ENCODE measurements at regions not wholly inside any gene's neighbourhood (a gene's known extent, or its start where the extent isn't known, plus 50 kb on each side); places are given as distances from the start of the nearest gene placed in this dataset.

DNA sequence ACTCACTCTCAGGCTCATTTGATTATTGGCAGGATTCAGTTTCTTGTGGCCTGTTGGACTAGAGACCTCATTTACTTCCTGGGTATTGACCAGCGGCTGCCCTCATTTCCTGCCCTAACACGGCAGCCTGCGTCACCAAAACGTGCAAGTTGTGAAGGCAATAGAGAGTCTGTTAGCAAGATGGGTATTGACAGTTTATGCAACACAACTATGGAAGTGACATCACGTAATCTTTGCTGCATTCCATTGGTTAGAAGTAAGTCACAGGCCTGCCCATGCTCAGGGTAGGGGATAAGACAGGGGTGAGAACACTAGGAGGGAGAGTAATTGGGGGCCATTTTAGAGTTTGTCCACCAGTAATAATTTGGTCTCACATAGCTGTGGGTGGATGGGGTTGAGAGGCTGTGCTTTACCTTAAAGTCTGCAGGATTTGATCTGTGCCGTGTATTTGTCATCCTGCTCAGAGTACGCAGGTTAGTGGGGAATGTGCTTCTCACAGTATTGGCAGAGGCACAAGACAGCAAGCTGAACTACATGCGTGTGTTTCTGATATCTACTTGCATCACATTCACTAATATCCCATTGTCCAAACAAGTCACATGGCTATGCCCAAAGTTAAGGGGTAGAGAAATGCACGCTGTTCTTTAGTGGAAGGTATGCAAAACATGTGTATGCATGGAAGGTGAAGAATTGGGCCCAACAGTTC lies 83.3 kb downstream of the EDEM1 start:
- no peaks in the 10 kb centered on the region for H3K9me3 ChIP-seq (ENCODE audit: control insufficient read depth, insufficient read depth, low read length)
- H3K9ac ChIP-seq (ENCODE audit: low read depth, low read length): no peak overlapping the region
- H3K4me3 ChIP-seq (ENCODE audit: low read depth, low read length): no peak overlapping the region
- no peaks in the 10 kb centered on the region for H3K36me3 ChIP-seq (ENCODE audit: control insufficient read depth, insufficient read depth, low read length)
- H3K27me3 ChIP-seq (ENCODE audit: control insufficient read depth, insufficient read depth, low read length): no peaks in the 10 kb centered on the region
- H3K4me1 ChIP-seq (ENCODE audit: control insufficient read depth, insufficient read depth, low read length): no peaks in the 10 kb centered on the region

DNA sequence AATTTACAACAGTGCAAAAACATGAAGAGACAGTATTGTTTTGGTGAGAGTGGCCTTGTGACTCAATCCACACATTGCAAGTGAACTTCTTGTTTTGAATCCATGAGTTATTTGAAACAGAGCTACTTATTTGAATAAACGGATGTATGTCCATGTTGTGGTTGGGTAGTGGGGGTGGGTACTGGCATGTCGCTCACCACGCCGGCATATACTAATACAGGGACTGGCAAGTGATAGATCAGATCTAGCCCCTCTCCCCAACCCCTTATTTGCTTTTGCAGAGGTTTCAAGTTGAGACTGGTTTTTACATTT lies 83.8 kb downstream of the EDEM1 start:
- Histone ChIP-seq H3K9me3 (ENCODE audit: control insufficient read depth, insufficient read depth, low read length) (no peaks in the 10 kb centered on the region), H3K27me3 (ENCODE audit: control insufficient read depth, insufficient read depth, low read length) (no peaks in the 10 kb centered on the region), H3K36me3 (ENCODE audit: control insufficient read depth, insufficient read depth, low read length) (no peaks in the 10 kb centered on the region), H3K4me1 (ENCODE audit: control insufficient read depth, insufficient read depth, low read length) (no peaks in the 10 kb centered on the region), H3K9ac (ENCODE audit: low read depth, low read length) (no peak overlapping the region), H3K4me3 (ENCODE audit: low read depth, low read length) (no peak overlapping the region)

DNA sequence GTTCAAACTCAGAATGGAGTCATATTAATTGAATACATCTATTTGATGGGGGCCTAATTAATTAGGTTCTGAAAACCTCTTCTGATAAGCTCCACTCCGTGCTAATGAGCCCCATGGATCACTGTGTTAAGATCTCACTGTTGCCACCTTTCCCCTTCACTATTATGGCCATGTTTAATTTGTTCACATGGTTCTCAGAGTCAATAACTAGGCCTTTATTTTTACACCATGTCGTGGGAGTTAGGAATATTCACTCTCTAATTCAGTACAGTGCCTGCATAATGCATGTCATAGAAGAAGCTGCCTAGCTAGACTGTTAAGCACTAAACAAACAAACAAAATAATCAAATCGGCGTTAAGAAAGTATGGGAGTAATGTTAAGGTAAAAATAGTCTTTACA lies 84.9 kb downstream of the EDEM1 start:
- Histone ChIP-seq H3K4me3 (ENCODE audit: low read depth, low read length) (no peak overlapping the region), H3K9me3 (ENCODE audit: control insufficient read depth, insufficient read depth, low read length) (no peaks in the 10 kb centered on the region), H3K4me1 (ENCODE audit: control insufficient read depth, insufficient read depth, low read length) (no peaks in the 10 kb centered on the region), H3K27me3 (ENCODE audit: control insufficient read depth, insufficient read depth, low read length) (no peaks in the 10 kb centered on the region), H3K9ac (ENCODE audit: low read depth, low read length) (no peak overlapping the region), H3K36me3 (ENCODE audit: control insufficient read depth, insufficient read depth, low read length) (no peaks in the 10 kb centered on the region)

DNA sequence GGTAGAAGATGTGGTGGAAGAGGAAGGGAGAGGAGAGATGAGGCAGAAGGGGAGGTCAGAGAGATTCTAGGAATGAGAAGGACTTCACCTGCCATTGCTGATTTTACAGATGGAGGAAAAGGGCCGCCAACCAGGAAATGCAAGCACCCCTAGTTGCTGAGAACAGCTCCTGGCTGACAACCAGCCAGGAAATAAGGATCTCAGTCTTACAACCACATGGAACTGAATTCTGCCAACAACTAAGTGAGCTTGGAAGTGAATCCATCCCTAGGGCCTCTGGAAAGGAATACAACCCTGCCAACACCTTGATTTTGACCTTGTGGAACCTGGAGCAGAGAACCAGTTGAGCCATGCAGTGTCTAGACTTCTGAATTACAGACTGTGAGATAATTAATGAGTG lies 86.6 kb downstream of the EDEM1 start:
- Histone ChIP-seq H3K9me3 (ENCODE audit: control insufficient read depth, insufficient read depth, low read length) (no peaks in the 10 kb centered on the region), H3K4me1 (ENCODE audit: control insufficient read depth, insufficient read depth, low read length) (no peaks in the 10 kb centered on the region), H3K27me3 (ENCODE audit: control insufficient read depth, insufficient read depth, low read length) (no peaks in the 10 kb centered on the region), H3K36me3 (ENCODE audit: control insufficient read depth, insufficient read depth, low read length) (no peaks in the 10 kb centered on the region), H3K9ac (ENCODE audit: low read depth, low read length) (no peak overlapping the region), H3K4me3 (ENCODE audit: low read depth, low read length) (no peak overlapping the region)

DNA sequence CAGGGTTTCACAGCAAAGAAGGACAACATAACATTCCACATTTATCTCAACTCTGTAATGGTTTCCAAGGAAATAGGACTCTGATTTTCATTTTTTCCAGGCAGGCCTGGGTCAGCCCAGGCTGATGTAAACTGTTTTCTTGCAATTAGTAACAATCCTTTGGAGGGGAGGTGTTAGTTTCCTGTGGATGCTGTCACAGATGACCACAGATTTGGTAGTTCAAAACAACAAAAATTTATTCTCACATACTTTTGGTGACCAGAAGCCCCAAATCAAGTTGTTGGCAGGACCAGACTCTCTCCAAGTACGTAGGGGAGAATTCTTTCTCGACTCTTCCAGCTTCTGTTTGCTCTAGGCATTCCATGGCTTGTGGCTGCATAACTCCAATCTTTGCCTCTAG lies 88.0 kb downstream of the EDEM1 start:
- Histone ChIP-seq H3K36me3 (ENCODE audit: control insufficient read depth, insufficient read depth, low read length) (no peaks in the 10 kb centered on the region), H3K27me3 (ENCODE audit: control insufficient read depth, insufficient read depth, low read length) (no peaks in the 10 kb centered on the region), H3K4me1 (ENCODE audit: control insufficient read depth, insufficient read depth, low read length) (no peaks in the 10 kb centered on the region), H3K9me3 (ENCODE audit: control insufficient read depth, insufficient read depth, low read length) (no peaks in the 10 kb centered on the region), H3K4me3 (ENCODE audit: low read depth, low read length) (no peak overlapping the region), H3K9ac (ENCODE audit: low read depth, low read length) (no peak overlapping the region)

DNA sequence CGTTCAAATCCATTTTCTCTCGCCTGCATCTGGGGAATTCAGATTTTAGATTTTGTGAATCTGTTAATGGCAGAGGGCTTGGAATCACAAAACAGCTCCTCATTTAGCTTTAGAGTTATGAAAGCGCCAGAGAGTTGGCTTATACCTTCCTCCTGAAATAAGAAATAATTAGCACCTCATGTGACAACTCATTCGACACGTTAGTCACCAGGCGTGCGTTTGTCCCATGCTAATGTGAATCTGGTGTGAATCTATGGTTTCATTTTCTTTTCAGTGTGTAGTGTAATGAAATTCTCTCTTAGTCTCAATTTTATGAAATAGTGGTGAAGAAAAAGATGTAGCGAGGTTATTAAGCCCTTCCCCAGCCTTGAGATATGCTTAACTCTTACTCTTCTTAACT lies 89.4 kb downstream of the EDEM1 start:
- no peak overlapping the region for H3K9ac ChIP-seq (ENCODE audit: low read depth, low read length)
- H3K4me3 ChIP-seq (ENCODE audit: low read depth, low read length): no peak overlapping the region
- H3K9me3 ChIP-seq (ENCODE audit: control insufficient read depth, insufficient read depth, low read length): no peaks in the 10 kb centered on the region
- no peaks in the 10 kb centered on the region for H3K4me1 ChIP-seq (ENCODE audit: control insufficient read depth, insufficient read depth, low read length)
- no peaks in the 10 kb centered on the region for H3K36me3 ChIP-seq (ENCODE audit: control insufficient read depth, insufficient read depth, low read length)
- no peaks in the 10 kb centered on the region for H3K27me3 ChIP-seq (ENCODE audit: control insufficient read depth, insufficient read depth, low read length)

DNA sequence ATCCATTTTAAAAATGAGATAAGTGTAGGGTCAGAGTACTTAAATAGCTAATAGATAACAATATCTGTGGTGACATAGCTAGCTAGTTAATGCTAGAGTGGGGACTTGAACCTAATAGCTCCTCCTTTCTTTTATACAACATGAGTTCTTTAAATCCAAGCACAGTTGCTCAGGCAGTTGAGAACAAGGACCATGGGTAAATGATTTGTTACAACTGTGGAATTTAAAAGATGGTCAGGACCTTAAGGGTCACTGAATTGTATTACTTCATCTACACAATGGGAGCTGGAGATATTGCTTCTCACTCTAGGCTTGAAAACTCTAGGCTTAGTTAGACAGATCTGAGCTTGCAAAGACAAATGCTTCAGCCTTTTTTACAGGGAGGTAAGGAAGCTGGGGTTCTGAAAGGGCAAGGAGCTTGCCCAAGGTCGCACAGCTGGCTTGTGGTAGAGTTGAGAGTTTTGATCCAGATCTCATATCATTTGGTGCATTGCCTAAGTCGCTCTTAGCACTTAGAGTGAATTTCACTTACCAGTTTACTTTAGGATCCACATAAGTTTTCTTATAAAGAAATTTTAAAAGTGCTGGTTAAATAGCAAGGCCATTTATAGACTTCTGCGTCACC lies 90.2 kb downstream of the EDEM1 start:
- Histone ChIP-seq H3K36me3 (ENCODE audit: control insufficient read depth, insufficient read depth, low read length) (no peaks in the 10 kb centered on the region), H3K4me1 (ENCODE audit: control insufficient read depth, insufficient read depth, low read length) (no peaks in the 10 kb centered on the region), H3K4me3 (ENCODE audit: low read depth, low read length) (no peak overlapping the region), H3K9me3 (ENCODE audit: control insufficient read depth, insufficient read depth, low read length) (no peaks in the 10 kb centered on the region), H3K27me3 (ENCODE audit: control insufficient read depth, insufficient read depth, low read length) (no peaks in the 10 kb centered on the region), H3K9ac (ENCODE audit: low read depth, low read length) (no peak overlapping the region)

DNA sequence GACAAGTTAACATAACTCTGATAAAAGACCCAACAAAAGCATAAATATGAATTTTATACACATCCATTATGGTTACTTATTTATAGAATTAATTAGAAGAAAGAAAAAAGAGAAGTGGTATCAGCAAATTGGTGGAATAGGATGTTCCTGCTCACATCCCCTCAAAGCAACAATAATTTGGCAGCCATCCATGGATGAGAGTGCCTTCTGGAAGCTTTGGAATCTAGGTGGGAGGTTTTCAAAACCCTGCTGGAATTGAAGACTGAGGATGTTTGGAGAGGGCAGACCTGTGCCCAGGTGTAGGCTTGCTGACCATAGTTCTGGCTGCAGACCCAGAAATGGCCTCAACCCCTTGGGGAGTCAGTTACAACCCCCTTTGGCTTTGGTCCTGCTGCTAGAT lies 91.2 kb downstream of the EDEM1 start:
- Histone ChIP-seq H3K4me1 (ENCODE audit: control insufficient read depth, insufficient read depth, low read length) (no peaks in the 10 kb centered on the region), H3K27me3 (ENCODE audit: control insufficient read depth, insufficient read depth, low read length) (no peaks in the 10 kb centered on the region), H3K36me3 (ENCODE audit: control insufficient read depth, insufficient read depth, low read length) (no peaks in the 10 kb centered on the region), H3K9me3 (ENCODE audit: control insufficient read depth, insufficient read depth, low read length) (no peaks in the 10 kb centered on the region), H3K9ac (ENCODE audit: low read depth, low read length) (no peak overlapping the region), H3K4me3 (ENCODE audit: low read depth, low read length) (no peak overlapping the region)

DNA sequence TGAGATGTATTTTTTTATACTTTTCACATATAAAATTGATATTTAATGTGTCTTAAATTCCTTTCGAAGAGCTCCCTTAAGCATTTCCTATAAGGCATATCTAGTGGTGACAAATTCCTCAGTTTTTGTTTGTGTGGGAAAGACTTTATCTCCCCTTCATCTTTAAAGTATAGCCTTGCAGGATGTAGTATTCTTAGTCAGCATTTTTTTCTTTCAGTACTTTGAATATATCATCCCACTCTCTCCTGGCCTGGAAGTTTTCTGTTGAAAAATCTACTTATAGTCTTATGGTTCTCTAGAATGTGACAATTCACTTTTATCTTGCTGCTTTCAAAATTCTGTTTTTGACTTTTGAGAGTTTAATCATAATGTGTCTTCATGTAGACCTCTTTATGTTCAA lies 95.2 kb downstream of the EDEM1 start:
- no peaks in the 10 kb centered on the region for H3K36me3 ChIP-seq (ENCODE audit: control insufficient read depth, insufficient read depth, low read length)
- no peaks in the 10 kb centered on the region for H3K4me1 ChIP-seq (ENCODE audit: control insufficient read depth, insufficient read depth, low read length)
- no peak overlapping the region for H3K4me3 ChIP-seq (ENCODE audit: low read depth, low read length)
- H3K27me3 ChIP-seq (ENCODE audit: control insufficient read depth, insufficient read depth, low read length): no peaks in the 10 kb centered on the region
- H3K9me3 ChIP-seq (ENCODE audit: control insufficient read depth, insufficient read depth, low read length): no peaks in the 10 kb centered on the region
- no peak overlapping the region for H3K9ac ChIP-seq (ENCODE audit: low read depth, low read length)

DNA sequence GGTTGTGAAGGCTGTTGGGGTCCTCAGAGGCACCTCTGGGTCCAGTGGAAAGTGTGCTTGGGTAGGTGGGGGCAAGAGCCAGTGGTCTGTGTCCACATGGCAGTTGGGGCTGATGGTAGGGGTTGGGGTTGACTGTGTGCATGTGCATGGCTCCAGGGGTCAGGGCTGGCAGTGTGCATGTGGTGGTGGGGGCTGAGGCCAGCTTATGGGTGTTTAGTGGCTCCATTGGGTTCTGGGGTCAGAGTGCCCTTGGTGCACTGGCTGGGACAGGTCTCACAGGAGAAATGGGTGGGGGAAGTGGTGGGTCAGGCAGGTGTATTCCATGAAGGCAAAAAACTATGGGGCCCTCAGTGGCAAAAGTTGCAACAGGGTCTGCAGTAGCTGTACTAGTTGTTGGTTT lies 97.9 kb downstream of the EDEM1 start:
- no peak overlapping the region for H3K4me3 ChIP-seq (ENCODE audit: low read depth, low read length)
- H3K27me3 ChIP-seq (ENCODE audit: control insufficient read depth, insufficient read depth, low read length): no peaks in the 10 kb centered on the region
- no peaks in the 10 kb centered on the region for H3K9me3 ChIP-seq (ENCODE audit: control insufficient read depth, insufficient read depth, low read length)
- no peaks in the 10 kb centered on the region for H3K36me3 ChIP-seq (ENCODE audit: control insufficient read depth, insufficient read depth, low read length)
- H3K4me1 ChIP-seq (ENCODE audit: control insufficient read depth, insufficient read depth, low read length): no peaks in the 10 kb centered on the region
- H3K9ac ChIP-seq (ENCODE audit: low read depth, low read length): no peak overlapping the region

DNA sequence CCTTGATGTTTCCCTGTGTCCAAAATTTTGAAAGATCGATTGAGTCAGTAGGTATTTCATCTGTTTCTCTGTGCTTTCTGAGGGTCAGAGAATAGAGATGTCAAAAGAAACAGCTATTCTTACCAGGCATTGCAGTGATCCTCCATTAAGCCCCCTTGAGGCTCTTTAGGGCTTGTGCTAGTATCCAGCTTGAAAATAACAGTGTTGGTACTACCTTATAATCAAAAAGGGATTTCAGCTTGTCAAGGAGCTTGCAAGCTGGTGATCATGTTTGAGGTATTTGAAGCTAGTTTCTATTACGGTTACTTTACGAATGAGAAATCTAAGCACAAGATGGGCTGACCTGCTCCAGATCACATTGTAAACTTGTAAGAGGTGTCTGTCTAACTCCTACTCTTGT lies 103.4 kb downstream of the EDEM1 start:
- Histone ChIP-seq H3K27me3 (ENCODE audit: control insufficient read depth, insufficient read depth, low read length) (no peaks in the 10 kb centered on the region), H3K36me3 (ENCODE audit: control insufficient read depth, insufficient read depth, low read length) (no peaks in the 10 kb centered on the region), H3K4me3 (ENCODE audit: low read depth, low read length) (no peak overlapping the region), H3K9me3 (ENCODE audit: control insufficient read depth, insufficient read depth, low read length) (no peaks in the 10 kb centered on the region), H3K9ac (ENCODE audit: low read depth, low read length) (no peak overlapping the region), H3K4me1 (ENCODE audit: control insufficient read depth, insufficient read depth, low read length) (no peaks in the 10 kb centered on the region)

DNA sequence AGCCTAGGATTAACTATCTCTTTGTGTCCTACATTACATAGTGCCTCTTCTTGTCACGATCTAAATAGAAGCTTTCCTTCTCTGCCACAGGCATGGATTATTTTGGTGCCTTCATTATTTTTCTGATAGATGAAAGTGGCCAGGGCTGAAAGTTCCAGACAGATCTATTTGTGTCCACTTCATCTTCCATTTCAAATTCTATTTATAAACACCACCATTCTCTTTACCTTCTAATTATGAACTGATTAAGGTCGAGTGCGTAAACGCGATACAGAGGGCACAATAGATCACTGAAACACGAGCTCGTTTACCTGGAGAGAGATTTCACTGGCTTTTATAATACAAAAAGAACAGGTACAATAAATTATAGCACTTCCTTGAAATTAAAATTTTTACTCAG lies 105.0 kb downstream of the EDEM1 start:
- Histone ChIP-seq H3K4me3 (ENCODE audit: low read depth, low read length) (no peak overlapping the region), H3K9ac (ENCODE audit: low read depth, low read length) (no peak overlapping the region), H3K27me3 (ENCODE audit: control insufficient read depth, insufficient read depth, low read length) (no peaks in the 10 kb centered on the region), H3K4me1 (ENCODE audit: control insufficient read depth, insufficient read depth, low read length) (no peaks in the 10 kb centered on the region), H3K36me3 (ENCODE audit: control insufficient read depth, insufficient read depth, low read length) (no peaks in the 10 kb centered on the region), H3K9me3 (ENCODE audit: control insufficient read depth, insufficient read depth, low read length) (no peaks in the 10 kb centered on the region)
